Mesendoderm (in vitro differentiated cells): ENCODE measurements at regions not wholly inside any gene's neighbourhood (a gene's known extent, or its start where the extent isn't known, plus 50 kb on each side); places are given as distances from the start of the nearest gene placed in this dataset.
A peak's percentile ranks its signal among the peaks of the same experiment; 100 is the strongest.

Experiments used
- DNase-seq: peaks from one replicate; pipeline ENCODE4 v3.0.0; 2013
- H2AK5ac ChIP-seq: 2 replicates; pipeline ENCODE4 v1.6.1; 2013; ENCODE audit warnings: low read length, inconsistent platforms
- H2BK120ac ChIP-seq: 2 replicates; pipeline ENCODE4 v1.6.1; 2013; ENCODE audit warnings: low read depth, mild to moderate bottlenecking, low read length, moderate library complexity, mixed read lengths
- H2BK15ac ChIP-seq: replicated peaks from 2 replicates; pipeline ENCODE4 v1.6.1; 2013; ENCODE audit warnings: low read depth, mild to moderate bottlenecking, moderate library complexity
- H2BK5ac ChIP-seq: 2 replicates; pipeline ENCODE4 v1.6.1; 2013; ENCODE audit warnings: low read length, inconsistent platforms
- H3K18ac ChIP-seq: 2 replicates; pipeline ENCODE4 v1.6.1; 2013; ENCODE audit warnings: mild to moderate bottlenecking, low read length, mixed read lengths
- H3K23ac ChIP-seq: one replicate; pipeline ENCODE4 v1.6.1; 2013; ENCODE audit warnings: low read length
- H3K27ac ChIP-seq: 2 replicates; pipeline ENCODE4 v1.5.1; 2013; ENCODE audit warnings: low read depth, mild to moderate bottlenecking, inconsistent platforms, low read length, moderate library complexity
- H3K27me3 ChIP-seq: 2 replicates; pipeline ENCODE4 v1.6.1; 2013; ENCODE audit warnings: low read length, control low read depth, mild to moderate bottlenecking, inconsistent platforms; ENCODE audit not compliant: insufficient read depth, poor library complexity
- H3K36me3 ChIP-seq: 2 replicates; pipeline ENCODE4 v1.6.1; 2013; ENCODE audit warnings: low read length, inconsistent platforms; ENCODE audit not compliant: control insufficient read depth, insufficient read depth
- H3K4ac ChIP-seq: one replicate; pipeline ENCODE4 v1.6.1; 2013; ENCODE audit warnings: low read depth, mild to moderate bottlenecking, low read length, moderate library complexity
- H3K4me1 ChIP-seq: 2 replicates; pipeline ENCODE4 v1.6.1; 2013; ENCODE audit warnings: low read depth, low read length, inconsistent platforms; ENCODE audit not compliant: control insufficient read depth
- H3K4me2 ChIP-seq: 2 replicates; pipeline ENCODE4 v1.6.1; 2013; ENCODE audit warnings: low read length
- H3K4me3 ChIP-seq: 2 replicates; pipeline ENCODE4 v1.5.1; 2013; ENCODE audit warnings: mild to moderate bottlenecking, low read length
- H3K56ac ChIP-seq: one replicate; pipeline ENCODE4 v1.6.1; 2013; ENCODE audit warnings: low read length
- H3K79me1 ChIP-seq: 2 replicates; pipeline ENCODE4 v1.6.1; 2013; ENCODE audit warnings: low read length, inconsistent platforms
- H3K79me2 ChIP-seq: 2 replicates; pipeline ENCODE4 v1.6.1; 2013; ENCODE audit warnings: mild to moderate bottlenecking, low read length; ENCODE audit not compliant: control insufficient read depth, insufficient read depth
- H3K9ac ChIP-seq: 2 replicates; pipeline ENCODE4 v1.6.1; 2013; ENCODE audit warnings: low read length, inconsistent platforms
- H4K5ac ChIP-seq: one replicate; pipeline ENCODE4 v1.6.1; 2013; ENCODE audit warnings: low read length
- H4K8ac ChIP-seq: one replicate; pipeline ENCODE4 v1.6.1; 2013; ENCODE audit warnings: low read depth, mild to moderate bottlenecking, control low read depth, low read length, moderate library complexity
- WGBS: extraction: QIAGEN DNeasy Blood & Tissue Kit; methylation state at CpG from one replicate; pipeline ENCODE4 v1.1.7; 2013; ENCODE audit warnings: low lambda C conversion rate, missing lambda C conversion rate; ENCODE audit not compliant: insufficient coverage; ENCODE audit errors: extremely low coverage; 5-methylcytosine and 5-hydroxymethylcytosine counted together

DNA sequence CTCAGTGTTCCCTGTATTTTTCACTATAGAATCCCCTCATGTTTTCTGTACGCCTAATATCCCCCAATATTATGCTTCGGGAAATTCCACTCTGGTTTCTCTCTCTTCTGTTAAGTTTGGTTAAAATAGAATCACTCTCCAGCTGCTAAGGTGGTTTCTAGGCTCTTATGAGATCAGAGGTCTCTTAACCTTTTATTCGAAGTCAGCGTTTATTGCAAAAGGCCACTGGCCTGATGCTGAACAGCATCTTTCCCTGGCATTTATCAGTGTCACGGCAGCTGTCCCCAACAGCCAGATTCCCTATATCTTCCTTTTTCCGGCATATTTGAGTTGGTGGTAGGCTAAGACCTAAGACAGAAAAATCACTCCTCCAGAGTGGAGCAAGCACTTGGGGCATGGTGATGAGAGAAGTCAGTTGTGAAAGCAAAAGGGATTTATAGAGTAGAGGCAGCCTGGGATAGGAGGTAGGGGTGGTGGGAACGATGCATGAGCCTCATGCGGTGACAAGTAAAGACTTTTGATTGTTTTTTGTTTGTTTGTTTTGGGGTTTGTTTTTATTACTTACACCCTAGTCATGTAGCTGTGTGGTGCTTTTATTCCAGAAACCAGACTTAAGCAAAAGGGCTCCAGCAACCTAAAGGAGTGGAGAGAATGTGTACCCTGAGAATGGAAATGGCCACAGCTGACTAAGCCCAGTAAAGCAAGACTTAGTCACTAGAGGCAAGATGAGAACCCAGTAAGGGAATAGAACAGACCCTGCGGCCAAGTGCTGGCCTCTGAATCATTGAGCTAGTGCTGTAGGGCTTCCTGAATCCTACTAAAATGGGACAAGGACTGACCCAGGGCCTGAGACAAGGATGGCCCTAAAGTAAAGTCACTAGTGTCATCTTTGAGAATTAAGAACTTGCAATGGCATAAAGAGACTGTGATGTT, 197.6 kb upstream of the PRNP start:
- Histone ChIP-seq H2AK5ac (no peak overlapping the region), H4K5ac (no peak overlapping the region), H3K36me3 (no peaks in the 10 kb centered on the region), H3K23ac (no peak overlapping the region), H2BK120ac (no peak overlapping the region), H3K56ac (no peak overlapping the region), H3K79me2 (no peaks in the 10 kb centered on the region), H3K79me1 (no peaks in the 10 kb centered on the region), H3K4me3 (no peak overlapping the region), H3K4me2 (no peak overlapping the region), H3K27ac (no peak overlapping the region), H4K8ac (no peak overlapping the region), H3K4me1 (no peaks in the 10 kb centered on the region), H3K4ac (no peak overlapping the region), H2BK5ac (no peak overlapping the region), H3K18ac (no peak overlapping the region), H2BK15ac (no peak overlapping the region), H3K9ac (no peak overlapping the region), H3K27me3 (no peaks in the 10 kb centered on the region)
- WGBS = no CpG with 5 or more reads among the region's 9 CpGs
- DNase-seq = no peak

DNA sequence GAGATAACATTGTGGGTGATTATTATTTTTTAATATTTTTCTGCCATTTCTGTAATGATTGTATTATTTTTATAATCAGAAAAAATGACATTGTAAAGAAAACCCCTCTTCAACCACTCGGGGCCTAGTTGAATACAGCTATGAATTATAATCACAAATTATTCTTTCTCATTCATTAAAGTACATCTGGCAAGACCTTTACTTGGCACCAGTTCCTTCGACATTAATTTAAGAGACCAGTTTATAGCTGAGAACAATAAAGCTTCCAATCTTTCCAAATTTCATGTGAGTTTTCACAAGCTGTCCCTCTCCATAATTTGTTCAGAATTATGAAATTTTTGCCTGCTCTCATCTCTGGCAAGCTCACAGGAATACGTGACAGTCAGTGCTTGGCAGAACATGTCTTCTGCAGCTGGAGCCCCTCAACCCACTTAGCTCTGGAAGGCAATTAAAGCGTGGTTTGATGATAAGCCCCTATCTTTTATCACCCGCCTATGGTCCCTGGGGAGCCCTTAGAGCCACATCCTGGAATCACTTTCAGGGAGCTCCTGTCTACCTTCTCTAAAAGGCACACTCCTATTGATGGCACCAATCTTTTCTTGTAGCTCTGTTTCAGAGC, 201.8 kb upstream of the PRNP start:
- Histone ChIP-seq H4K8ac (no peak overlapping the region), H3K18ac (no peak overlapping the region), H3K9ac (no peak overlapping the region), H2AK5ac (no peak overlapping the region), H3K56ac (no peak overlapping the region), H2BK5ac (no peak overlapping the region), H3K4me1 (peaks cover 1% of the 10 kb centered on the region), H3K27me3 (no peaks in the 10 kb centered on the region), H2BK120ac (no peak overlapping the region), H4K5ac (no peak overlapping the region), H3K4me2 (no peak overlapping the region), H3K79me2 (no peaks in the 10 kb centered on the region), H3K27ac (no peak overlapping the region), H3K23ac (no peak overlapping the region), H3K36me3 (no peaks in the 10 kb centered on the region), H2BK15ac (no peak overlapping the region), H3K79me1 (no peaks in the 10 kb centered on the region), H3K4me3 (no peak overlapping the region), H3K4ac (no peak overlapping the region)
- no CpG with 5 or more reads among the region's 5 CpGs for WGBS
- DNase-seq = peak; percentile 38

DNA sequence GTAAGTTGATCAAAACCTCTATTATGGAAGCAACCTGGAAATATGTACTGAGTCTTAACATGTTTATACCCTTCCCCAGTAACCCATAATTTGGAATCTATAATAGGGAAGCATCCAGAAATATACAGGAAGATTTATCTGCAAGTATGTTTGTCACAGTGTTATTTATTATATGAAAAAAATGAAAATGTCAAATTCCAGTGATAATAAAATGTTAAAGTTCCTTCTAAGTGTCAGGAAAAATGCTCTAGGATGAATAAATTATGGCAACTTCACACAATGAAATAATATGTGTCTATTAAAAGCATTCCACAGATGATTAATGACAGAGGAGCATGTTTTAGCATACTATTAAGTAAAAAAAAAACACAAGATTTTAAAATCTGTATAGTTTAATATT, 202.3 kb upstream of the PRNP start:
- no peak overlapping the region for H2BK15ac ChIP-seq
- no peaks in the 10 kb centered on the region for H3K79me2 ChIP-seq
- H2AK5ac ChIP-seq = no peak overlapping the region
- H3K23ac ChIP-seq = no peak overlapping the region
- no peak overlapping the region for H2BK120ac ChIP-seq
- H2BK5ac ChIP-seq = no peak overlapping the region
- H3K79me1 ChIP-seq = no peaks in the 10 kb centered on the region
- no peak overlapping the region for H3K27ac ChIP-seq
- no peak overlapping the region for H4K5ac ChIP-seq
- H3K36me3 ChIP-seq = no peaks in the 10 kb centered on the region
- no peak for DNase-seq
- no peaks in the 10 kb centered on the region for H3K27me3 ChIP-seq
- peaks cover 1% of the 10 kb centered on the region for H3K4me1 ChIP-seq
- H3K4me3 ChIP-seq = no peak overlapping the region
- H3K18ac ChIP-seq = no peak overlapping the region
- H3K4ac ChIP-seq = no peak overlapping the region
- no peak overlapping the region for H4K8ac ChIP-seq
- H3K9ac ChIP-seq = no peak overlapping the region
- H3K4me2 ChIP-seq = no peak overlapping the region
- H3K56ac ChIP-seq = no peak overlapping the region

DNA sequence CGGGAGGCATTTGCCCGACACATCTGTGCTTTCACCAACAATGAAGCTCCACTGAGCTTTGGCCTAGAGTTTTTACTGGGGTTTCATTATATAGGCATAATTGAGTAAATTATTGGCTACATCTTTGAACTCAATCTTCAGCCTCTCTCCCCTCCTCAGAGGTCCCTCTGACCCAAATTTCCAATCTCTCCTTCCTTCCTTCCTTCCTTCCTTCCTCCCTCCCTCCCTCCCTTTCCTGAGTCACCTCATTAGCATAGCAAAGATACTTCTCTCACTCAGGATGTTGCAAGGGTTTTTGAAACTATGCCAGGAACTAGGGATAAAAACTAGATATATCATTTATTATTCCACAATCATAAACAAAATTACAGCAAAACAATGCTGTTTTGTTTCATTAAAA, 202.8 kb upstream of the PRNP start:
- Histone ChIP-seq H3K79me1 (no peaks in the 10 kb centered on the region), H3K4me1 (peaks cover 1% of the 10 kb centered on the region), H2BK15ac (peak overlapping the region; percentile 37), H3K23ac (no peak overlapping the region), H3K27ac (no peak overlapping the region), H3K79me2 (no peaks in the 10 kb centered on the region), H3K56ac (no peak overlapping the region), H3K27me3 (no peaks in the 10 kb centered on the region), H2BK5ac (no peak overlapping the region), H3K4me2 (no peak overlapping the region), H3K9ac (no peak overlapping the region), H4K5ac (no peak overlapping the region), H4K8ac (no peak overlapping the region), H3K4ac (no peak overlapping the region), H3K4me3 (no peak overlapping the region), H3K18ac (no peak overlapping the region), H2AK5ac (no peak overlapping the region), H2BK120ac (no peak overlapping the region), H3K36me3 (no peaks in the 10 kb centered on the region)
- no peak for DNase-seq
- WGBS = no CpG with 5 or more reads among the region's 2 CpGs

DNA sequence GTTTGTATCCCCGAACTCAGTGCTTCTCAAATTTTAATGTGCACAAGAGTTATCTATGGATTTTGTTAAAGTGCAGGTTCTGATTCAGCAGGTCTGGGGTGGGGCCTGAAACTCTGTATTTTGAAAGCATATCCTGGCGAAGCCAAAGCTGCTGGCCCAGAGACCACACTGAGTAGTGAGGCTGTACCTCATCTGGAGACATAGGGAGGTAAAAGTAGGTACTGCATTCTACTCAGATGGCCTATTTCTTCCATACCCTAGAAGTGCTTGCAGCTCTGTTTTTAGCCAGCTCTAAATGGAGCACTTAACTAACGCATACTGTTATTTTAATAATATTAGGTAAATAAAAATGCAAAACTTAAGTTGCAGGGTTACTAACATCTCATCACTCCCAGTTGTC, 206.2 kb upstream of the PRNP start:
- H3K79me1 ChIP-seq = no peaks in the 10 kb centered on the region
- H2AK5ac ChIP-seq = no peak overlapping the region
- WGBS = no CpG with 5 or more reads among the region's 3 CpGs

More for the DNA sequence above, 206.2 kb upstream of the PRNP start:
- Histone ChIP-seq H3K4me1 (peaks cover 1% of the 10 kb centered on the region), H3K23ac (no peak overlapping the region), H3K56ac (no peak overlapping the region), H2BK5ac (no peak overlapping the region), H3K27me3 (no peaks in the 10 kb centered on the region), H3K9ac (no peak overlapping the region), H3K79me2 (no peaks in the 10 kb centered on the region), H3K4me2 (no peak overlapping the region), H3K36me3 (no peaks in the 10 kb centered on the region), H3K4me3 (no peak overlapping the region), H3K4ac (no peak overlapping the region), H2BK120ac (no peak overlapping the region), H4K8ac (no peak overlapping the region), H3K18ac (no peak overlapping the region), H3K27ac (no peak overlapping the region), H2BK15ac (no peak overlapping the region), H4K5ac (no peak overlapping the region)
- DNase-seq = no peak
